ENCODE measurements at regions not wholly inside any gene's neighbourhood (a gene's known extent, or its start where the extent isn't known, plus 50 kb on each side); places are given as distances from the start of the nearest gene placed in this dataset.

DNA sequence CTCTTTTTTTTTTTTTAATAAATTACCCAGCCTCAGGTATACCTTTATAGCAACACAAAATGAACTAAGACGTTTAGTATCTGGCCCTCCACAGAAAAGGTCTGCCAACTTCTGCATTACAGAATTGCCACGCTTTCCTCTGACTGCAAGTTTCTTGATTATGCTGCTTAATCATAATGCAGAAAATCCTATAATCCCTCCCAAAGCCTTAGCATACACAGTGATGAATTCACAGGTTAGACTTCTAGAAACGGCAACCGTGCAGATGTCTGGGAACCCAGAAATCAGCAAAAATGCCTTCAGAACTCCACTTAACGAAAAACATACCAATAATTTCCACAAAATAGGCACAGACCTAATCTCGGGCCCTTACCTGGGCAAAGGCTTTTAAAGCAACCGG lies 144.7 kb upstream of the FRMD4B start:
- DNase-seq (ENCODE audit: low spot score) = no peak
- Mint-ChIP-seq H3K4me3 (no peak overlapping the region), H3K9me3 (no peaks in the 10 kb centered on the region), H3K36me3 (no peaks in the 10 kb centered on the region), H3K27ac (no peak overlapping the region), H3K27me3 (ENCODE audit: low read depth) (no peaks in the 10 kb centered on the region), H3K4me1 (peaks cover 8% of the 10 kb centered on the region)
- TF ChIP-seq ZNF263 (CRISPR knock-in tag; IDR thresholded peaks at IDR 0.05; ENCODE audit: low read depth) (no peak), GTF2I (CRISPR knock-in tag; conservative IDR thresholded peaks at IDR 0.05) (no peak)
- CTCF ChIA-PET = interaction anchor here (1.6 kb wide), 1 partner anchor 120 kb away, joined by 3 read pairs; no protein-coding TSS in a partner anchor
- no peak for ATAC-seq
- POLR2A ChIA-PET = no interaction called here

DNA sequence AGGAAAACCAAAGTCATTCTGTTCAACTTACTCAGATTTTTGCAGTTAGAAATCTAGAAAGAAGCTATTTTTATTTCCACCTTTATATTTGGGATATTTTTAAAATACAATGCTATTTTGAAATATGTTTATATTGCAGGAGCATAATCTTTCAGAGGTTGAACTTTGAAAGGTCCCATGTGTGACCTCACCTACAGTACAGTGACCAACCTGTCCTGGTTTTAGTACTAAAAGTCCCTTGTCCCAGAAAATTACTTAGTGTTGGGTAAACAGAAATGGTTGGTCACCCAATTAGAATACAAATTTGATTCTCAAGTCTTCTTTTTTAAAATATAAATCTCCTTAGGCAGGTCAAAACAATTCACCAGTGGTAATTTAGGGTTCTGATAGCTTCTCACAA lies 141.6 kb upstream of the FRMD4B start:
- no peaks in the 10 kb centered on the region for H3K27me3 Mint-ChIP-seq (ENCODE audit: low read depth)
- H3K27ac Mint-ChIP-seq = no peak overlapping the region
- TF ChIP-seq CREM (CRISPR knock-in tag; IDR thresholded peaks at IDR 0.05) (no peak), ZNF232 (CRISPR knock-in tag; IDR thresholded peaks at IDR 0.05) (no peak), CREB1 (CRISPR knock-in tag; IDR thresholded peaks at IDR 0.05) (no peak), TEAD4 (CRISPR knock-in tag; IDR thresholded peaks at IDR 0.05) (no peak), TEAD1 (CRISPR knock-in tag; IDR thresholded peaks at IDR 0.05) (no peak), TCF7 (CRISPR knock-in tag; IDR thresholded peaks at IDR 0.05; ENCODE audit: low read depth) (no peak), SMAD3 (CRISPR knock-in tag; IDR thresholded peaks at IDR 0.05; ENCODE audit: borderline replicate concordance) (no peak), SOX15 (CRISPR knock-in tag; IDR thresholded peaks at IDR 0.05) (no peak), NFATC4 (CRISPR knock-in tag; IDR thresholded peaks at IDR 0.05) (no peak)
- TF ChIP-seq, protein P1, sequence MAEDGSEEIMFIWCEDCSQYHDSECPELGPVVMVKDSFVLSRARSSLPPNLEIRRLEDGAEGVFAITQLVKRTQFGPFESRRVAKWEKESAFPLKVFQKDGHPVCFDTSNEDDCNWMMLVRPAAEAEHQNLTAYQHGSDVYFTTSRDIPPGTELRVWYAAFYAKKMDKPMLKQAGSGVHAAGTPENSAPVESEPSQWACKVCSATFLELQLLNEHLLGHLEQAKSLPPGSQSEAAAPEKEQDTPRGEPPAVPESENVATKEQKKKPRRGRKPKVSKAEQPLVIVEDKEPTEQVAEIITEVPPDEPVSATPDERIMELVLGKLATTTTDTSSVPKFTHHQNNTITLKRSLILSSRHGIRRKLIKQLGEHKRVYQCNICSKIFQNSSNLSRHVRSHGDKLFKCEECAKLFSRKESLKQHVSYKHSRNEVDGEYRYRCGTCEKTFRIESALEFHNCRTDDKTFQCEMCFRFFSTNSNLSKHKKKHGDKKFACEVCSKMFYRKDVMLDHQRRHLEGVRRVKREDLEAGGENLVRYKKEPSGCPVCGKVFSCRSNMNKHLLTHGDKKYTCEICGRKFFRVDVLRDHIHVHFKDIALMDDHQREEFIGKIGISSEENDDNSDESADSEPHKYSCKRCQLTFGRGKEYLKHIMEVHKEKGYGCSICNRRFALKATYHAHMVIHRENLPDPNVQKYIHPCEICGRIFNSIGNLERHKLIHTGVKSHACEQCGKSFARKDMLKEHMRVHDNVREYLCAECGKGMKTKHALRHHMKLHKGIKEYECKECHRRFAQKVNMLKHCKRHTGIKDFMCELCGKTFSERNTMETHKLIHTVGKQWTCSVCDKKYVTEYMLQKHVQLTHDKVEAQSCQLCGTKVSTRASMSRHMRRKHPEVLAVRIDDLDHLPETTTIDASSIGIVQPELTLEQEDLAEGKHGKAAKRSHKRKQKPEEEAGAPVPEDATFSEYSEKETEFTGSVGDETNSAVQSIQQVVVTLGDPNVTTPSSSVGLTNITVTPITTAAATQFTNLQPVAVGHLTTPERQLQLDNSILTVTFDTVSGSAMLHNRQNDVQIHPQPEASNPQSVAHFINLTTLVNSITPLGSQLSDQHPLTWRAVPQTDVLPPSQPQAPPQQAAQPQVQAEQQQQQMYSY (CRISPR knock-in tag; IDR thresholded peaks at IDR 0.05) = no peak
- TF ChIP-seq, protein P2, sequence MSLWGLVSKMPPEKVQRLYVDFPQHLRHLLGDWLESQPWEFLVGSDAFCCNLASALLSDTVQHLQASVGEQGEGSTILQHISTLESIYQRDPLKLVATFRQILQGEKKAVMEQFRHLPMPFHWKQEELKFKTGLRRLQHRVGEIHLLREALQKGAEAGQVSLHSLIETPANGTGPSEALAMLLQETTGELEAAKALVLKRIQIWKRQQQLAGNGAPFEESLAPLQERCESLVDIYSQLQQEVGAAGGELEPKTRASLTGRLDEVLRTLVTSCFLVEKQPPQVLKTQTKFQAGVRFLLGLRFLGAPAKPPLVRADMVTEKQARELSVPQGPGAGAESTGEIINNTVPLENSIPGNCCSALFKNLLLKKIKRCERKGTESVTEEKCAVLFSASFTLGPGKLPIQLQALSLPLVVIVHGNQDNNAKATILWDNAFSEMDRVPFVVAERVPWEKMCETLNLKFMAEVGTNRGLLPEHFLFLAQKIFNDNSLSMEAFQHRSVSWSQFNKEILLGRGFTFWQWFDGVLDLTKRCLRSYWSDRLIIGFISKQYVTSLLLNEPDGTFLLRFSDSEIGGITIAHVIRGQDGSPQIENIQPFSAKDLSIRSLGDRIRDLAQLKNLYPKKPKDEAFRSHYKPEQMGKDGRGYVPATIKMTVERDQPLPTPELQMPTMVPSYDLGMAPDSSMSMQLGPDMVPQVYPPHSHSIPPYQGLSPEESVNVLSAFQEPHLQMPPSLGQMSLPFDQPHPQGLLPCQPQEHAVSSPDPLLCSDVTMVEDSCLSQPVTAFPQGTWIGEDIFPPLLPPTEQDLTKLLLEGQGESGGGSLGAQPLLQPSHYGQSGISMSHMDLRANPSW (CRISPR knock-in tag; conservative IDR thresholded peaks at IDR 0.05; ENCODE audit: low read depth) = no peak
- TF ChIP-seq, protein P3, sequence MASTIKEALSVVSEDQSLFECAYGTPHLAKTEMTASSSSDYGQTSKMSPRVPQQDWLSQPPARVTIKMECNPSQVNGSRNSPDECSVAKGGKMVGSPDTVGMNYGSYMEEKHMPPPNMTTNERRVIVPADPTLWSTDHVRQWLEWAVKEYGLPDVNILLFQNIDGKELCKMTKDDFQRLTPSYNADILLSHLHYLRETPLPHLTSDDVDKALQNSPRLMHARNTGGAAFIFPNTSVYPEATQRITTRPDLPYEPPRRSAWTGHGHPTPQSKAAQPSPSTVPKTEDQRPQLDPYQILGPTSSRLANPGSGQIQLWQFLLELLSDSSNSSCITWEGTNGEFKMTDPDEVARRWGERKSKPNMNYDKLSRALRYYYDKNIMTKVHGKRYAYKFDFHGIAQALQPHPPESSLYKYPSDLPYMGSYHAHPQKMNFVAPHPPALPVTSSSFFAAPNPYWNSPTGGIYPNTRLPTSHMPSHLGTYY (CRISPR knock-in tag; IDR thresholded peaks at IDR 0.05) = no peak
- ChIA-PET POLR2A (no interaction called here), CTCF (no interaction called here)
- peaks cover 4% of the 10 kb centered on the region for H3K4me1 Mint-ChIP-seq
- peaks cover 6% of the 10 kb centered on the region for H3K9me3 Mint-ChIP-seq
- no peak overlapping the region for H3K4me3 Mint-ChIP-seq
- ATAC-seq (no peak), DNase-seq (ENCODE audit: low spot score) (no peak)
- no peaks in the 10 kb centered on the region for H3K36me3 Mint-ChIP-seq

DNA sequence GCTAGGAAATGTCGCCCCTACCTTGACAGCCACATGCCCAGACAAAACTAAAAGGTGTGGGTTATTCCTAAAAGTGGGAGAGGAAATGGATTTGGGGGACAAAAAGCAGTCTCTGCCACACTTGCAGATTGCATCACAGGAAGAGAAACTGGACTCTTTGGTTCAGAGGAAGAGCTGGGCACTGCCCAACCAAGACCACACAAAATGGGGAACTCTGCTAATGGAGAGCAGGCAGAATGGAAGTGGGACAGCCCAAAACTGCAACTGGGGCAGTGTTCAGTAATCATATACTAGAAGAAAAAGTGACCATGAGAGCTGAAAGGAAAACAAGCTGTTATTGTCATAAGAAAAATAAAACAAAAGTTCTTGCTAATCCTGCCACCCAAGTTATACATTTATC lies 138.9 kb upstream of the FRMD4B start:
- Mint-ChIP-seq H3K4me1 (peaks cover 4% of the 10 kb centered on the region; the same call in 1 of the 2 replicates), H3K27me3 (ENCODE audit: low read depth) (no peaks in the 10 kb centered on the region), H3K27ac (no peak overlapping the region), H3K4me3 (no peak overlapping the region), H3K9me3 (peaks cover 6% of the 10 kb centered on the region), H3K36me3 (no peaks in the 10 kb centered on the region)
- CTCF ChIA-PET = no interaction called here
- TF ChIP-seq FOXP1 (CRISPR knock-in tag; IDR thresholded peaks at IDR 0.05; ENCODE audit: borderline replicate concordance) = no peak
- TF ChIP-seq NR2C2 (CRISPR knock-in tag; IDR thresholded peaks at IDR 0.05) = no peak
- TF ChIP-seq, protein P4, sequence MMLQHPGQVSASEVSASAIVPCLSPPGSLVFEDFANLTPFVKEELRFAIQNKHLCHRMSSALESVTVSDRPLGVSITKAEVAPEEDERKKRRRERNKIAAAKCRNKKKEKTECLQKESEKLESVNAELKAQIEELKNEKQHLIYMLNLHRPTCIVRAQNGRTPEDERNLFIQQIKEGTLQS (CRISPR knock-in tag; conservative IDR thresholded peaks at IDR 0.05) = no peak
- TF ChIP-seq FOXK1 (CRISPR knock-in tag; IDR thresholded peaks at IDR 0.05) = no peak
- TF ChIP-seq ZNF232 (CRISPR knock-in tag; IDR thresholded peaks at IDR 0.05) = no peak
- no peak for TF ChIP-seq ZNF219 (CRISPR knock-in tag; IDR thresholded peaks at IDR 0.05; ENCODE audit: borderline replicate concordance)
- TF ChIP-seq ETV6 (CRISPR knock-in tag; IDR thresholded peaks at IDR 0.05) = no peak
- TF ChIP-seq GTF2I (CRISPR knock-in tag; conservative IDR thresholded peaks at IDR 0.05) = no peak
- no peak for TF ChIP-seq KAT7 (CRISPR knock-in tag; IDR thresholded peaks at IDR 0.05; ENCODE audit: borderline replicate concordance)
- ATAC-seq (no peak), DNase-seq (ENCODE audit: low spot score) (no peak)
- POLR2A ChIA-PET = no interaction called here

All from WTC11 (cell line).